ENCODE measurements at regions not wholly inside any gene's neighbourhood (a gene's known extent, or its start where the extent isn't known, plus 50 kb on each side); places are given as distances from the start of the nearest gene placed in this dataset.
"Not testable (repeated sequence)": the region's sequence is repeated elsewhere in the genome, so short reads cannot be mapped to it uniquely, and the experiment has no call there.

DNA sequence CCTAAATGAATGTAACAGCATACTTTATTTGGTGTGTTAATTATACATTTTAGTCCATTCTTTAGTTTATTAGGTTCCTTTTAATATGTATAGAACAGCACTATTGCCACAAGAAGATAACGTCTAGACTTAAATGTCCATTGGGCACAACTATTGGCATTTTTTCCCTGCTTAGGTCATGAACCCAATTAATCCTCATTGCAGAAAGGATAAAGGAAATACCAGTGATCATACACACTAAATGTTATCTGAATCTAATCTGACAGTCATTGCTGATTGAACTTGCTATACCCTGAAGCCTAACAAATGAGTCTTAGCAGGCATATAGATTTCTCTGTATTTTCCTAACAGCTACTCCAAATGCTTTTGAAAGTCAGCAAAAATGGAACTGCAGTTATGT is 2250.0 kb upstream of the AGA start:
- no peak overlapping the region for H3K27ac Mint-ChIP-seq
- no peaks in the 10 kb centered on the region for H3K4me1 ChIP-seq (ENCODE audit: control insufficient read depth, insufficient read depth, low read length, poor library complexity, severe bottlenecking)
- H3K27me3 Mint-ChIP-seq, result no peaks in the 10 kb centered on the region
- no peaks in the 10 kb centered on the region for H3K4me1 Mint-ChIP-seq
- H3K4me3 Mint-ChIP-seq, result no peak overlapping the region
- H3K27me3 ChIP-seq (ENCODE audit: control insufficient read depth, insufficient read depth, low read length), result no peaks in the 10 kb centered on the region
- H3K9me3 Mint-ChIP-seq, result peaks cover 3 to 13% (median 6%) of the 10 kb centered on the region in 7 donors
- no peaks in the 10 kb centered on the region for H3K36me3 ChIP-seq (ENCODE audit: control insufficient read depth, insufficient read depth, low read length)
- no peak for DNase-seq
- no peak overlapping the region for H3K4me3 ChIP-seq (ENCODE audit: low read depth, low read length)
- no peak for ATAC-seq (ENCODE audit: low read depth in 2 of 2)
- H3K36me3 Mint-ChIP-seq, result no peaks in the 10 kb centered on the region
- H3K27ac ChIP-seq (ENCODE audit: insufficient read depth, low read length, poor library complexity, severe bottlenecking), result no peak overlapping the region
- H3K9me3 ChIP-seq (ENCODE audit: control insufficient read depth in 2 of 2, low read length in 2 of 2), result no peaks in the 10 kb centered on the region

DNA sequence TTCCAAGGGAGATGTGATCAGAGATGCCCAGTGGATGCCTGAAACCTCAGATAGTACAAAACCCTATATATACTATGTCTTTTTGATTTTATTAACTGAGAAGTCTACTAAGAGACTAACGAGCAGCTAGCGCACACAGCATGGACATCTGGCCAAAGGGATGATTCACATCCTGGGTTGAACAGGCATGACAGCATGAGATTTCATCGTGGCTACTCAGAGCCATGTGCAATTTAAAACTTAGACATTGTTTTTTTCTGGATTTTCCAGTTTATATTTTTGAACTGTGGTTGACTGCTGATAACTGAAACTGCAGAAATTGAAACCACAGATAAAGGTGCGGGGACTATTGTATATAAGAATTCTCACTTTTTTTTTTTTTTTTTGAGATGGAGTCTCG is 2252.9 kb upstream of the AGA start:
- H3K4me3 ChIP-seq (ENCODE audit: low read depth, low read length), result no peak overlapping the region
- Mint-ChIP-seq H3K4me1 (no peaks in the 10 kb centered on the region), H3K4me3 (no peak overlapping the region), H3K36me3 (no peaks in the 10 kb centered on the region), H3K27me3 (no peaks in the 10 kb centered on the region), H3K27ac (no peak overlapping the region), H3K9me3 (peaks cover 4 to 13% (median 7%) of the 10 kb centered on the region in 7 donors)
- ATAC-seq (ENCODE audit: low read depth in 2 of 2) (no peak), DNase-seq (no peak)
- H3K27ac ChIP-seq (ENCODE audit: insufficient read depth, low read length, poor library complexity, severe bottlenecking), result no peak overlapping the region
- no peaks in the 10 kb centered on the region for H3K27me3 ChIP-seq (ENCODE audit: control insufficient read depth, insufficient read depth, low read length)
- H3K36me3 ChIP-seq (ENCODE audit: control insufficient read depth, insufficient read depth, low read length), result no peaks in the 10 kb centered on the region
- H3K9me3 ChIP-seq (ENCODE audit: control insufficient read depth in 2 of 2, low read length in 2 of 2), result no peaks in the 10 kb centered on the region
- no peaks in the 10 kb centered on the region for H3K4me1 ChIP-seq (ENCODE audit: control insufficient read depth, insufficient read depth, low read length, poor library complexity, severe bottlenecking)

DNA sequence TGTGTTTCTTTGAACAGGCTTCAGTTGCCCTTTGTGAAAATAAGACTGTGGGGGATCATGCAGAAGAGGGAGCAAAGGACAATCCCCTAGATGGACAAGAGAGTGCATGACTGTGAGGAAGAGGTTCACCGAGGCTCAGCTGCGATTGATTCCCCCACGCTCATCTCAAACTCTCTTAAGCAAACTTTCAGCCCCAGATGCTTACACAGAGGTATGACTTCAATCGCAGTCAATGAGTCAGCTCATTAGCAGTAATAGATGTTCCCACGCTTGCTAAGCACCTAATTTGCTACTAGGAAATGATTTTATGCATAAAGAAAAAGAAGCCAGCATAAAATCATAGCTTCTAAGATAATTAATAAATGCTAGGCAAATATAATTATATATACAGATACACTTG is 2256.1 kb upstream of the AGA start:
- H3K4me3 Mint-ChIP-seq, result no peak overlapping the region
- H3K27ac ChIP-seq (ENCODE audit: insufficient read depth, low read length, poor library complexity, severe bottlenecking), result no peak overlapping the region
- H3K27ac Mint-ChIP-seq, result no peak overlapping the region
- ATAC-seq (ENCODE audit: low read depth in 2 of 2), result no peak
- H3K36me3 Mint-ChIP-seq, result no peaks in the 10 kb centered on the region
- H3K27me3 ChIP-seq (ENCODE audit: control insufficient read depth, insufficient read depth, low read length), result no peaks in the 10 kb centered on the region
- H3K9me3 Mint-ChIP-seq, result peaks cover 4 to 11% (median 8%) of the 10 kb centered on the region in 7 donors
- H3K4me1 ChIP-seq (ENCODE audit: control insufficient read depth, insufficient read depth, low read length, poor library complexity, severe bottlenecking), result no peaks in the 10 kb centered on the region
- no peaks in the 10 kb centered on the region for H3K27me3 Mint-ChIP-seq
- H3K36me3 ChIP-seq (ENCODE audit: control insufficient read depth, insufficient read depth, low read length), result no peaks in the 10 kb centered on the region
- H3K9me3 ChIP-seq (ENCODE audit: control insufficient read depth in 2 of 2, low read length in 2 of 2), result peaks cover 0 to 4% of the 10 kb centered on the region in 2 experiments
- no peak for DNase-seq
- H3K4me1 Mint-ChIP-seq, result no peaks in the 10 kb centered on the region
- H3K4me3 ChIP-seq (ENCODE audit: low read depth, low read length), result no peak overlapping the region

DNA sequence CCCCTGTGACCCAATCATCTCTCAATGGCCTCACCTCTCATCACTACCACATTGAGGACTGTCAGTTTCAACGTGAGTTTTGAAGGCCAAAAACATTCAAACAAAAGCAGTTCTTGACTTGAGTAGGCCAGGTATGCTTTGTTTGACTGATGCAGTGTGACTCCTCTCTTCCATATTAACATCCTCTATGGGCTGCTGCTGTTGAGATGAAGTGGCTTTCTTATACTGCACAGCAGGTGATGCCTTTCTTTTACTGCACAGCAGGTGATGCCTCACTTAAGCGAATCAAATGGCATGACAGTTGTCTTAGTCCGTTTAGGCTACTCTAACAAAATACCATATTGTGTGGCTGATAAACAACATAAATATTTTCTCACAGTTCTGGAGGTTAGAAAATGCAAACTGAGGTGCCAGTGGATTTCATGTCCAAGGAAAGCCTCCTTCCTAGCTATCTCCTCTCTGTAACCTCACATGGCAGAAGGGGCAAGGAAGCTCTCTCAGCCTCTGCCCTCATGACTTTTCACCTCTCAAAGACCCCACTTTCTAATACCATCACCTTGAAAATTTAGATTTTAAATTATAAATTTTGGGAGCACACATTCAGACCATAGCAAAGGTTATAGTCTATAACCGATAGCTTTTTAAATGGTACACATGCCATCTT is 2267.9 kb upstream of the AGA start:
- H3K36me3 Mint-ChIP-seq, result no peaks in the 10 kb centered on the region
- Histone ChIP-seq H3K4me3 (ENCODE audit: low read depth, low read length) (no peak overlapping the region), H3K27ac (ENCODE audit: insufficient read depth, low read length, poor library complexity, severe bottlenecking) (no peak overlapping the region), H3K27me3 (ENCODE audit: control insufficient read depth, insufficient read depth, low read length) (no peaks in the 10 kb centered on the region), H3K36me3 (ENCODE audit: control insufficient read depth, insufficient read depth, low read length) (no peaks in the 10 kb centered on the region), H3K9me3 (ENCODE audit: control insufficient read depth in 2 of 2, low read length in 2 of 2) (peaks cover 0 to 6% of the 10 kb centered on the region in 2 experiments), H3K4me1 (ENCODE audit: control insufficient read depth, insufficient read depth, low read length, poor library complexity, severe bottlenecking) (no peaks in the 10 kb centered on the region)
- H3K27me3 Mint-ChIP-seq, result no peaks in the 10 kb centered on the region
- ATAC-seq (ENCODE audit: low read depth in 2 of 2) (no peak), DNase-seq (no peak)
- H3K27ac Mint-ChIP-seq, result no peak overlapping the region
- no peak overlapping the region for H3K4me3 Mint-ChIP-seq
- no peaks in the 10 kb centered on the region for H3K4me1 Mint-ChIP-seq
- H3K9me3 Mint-ChIP-seq, result peaks cover 0 to 14% (median 2%) of the 10 kb centered on the region in 7 donors

DNA sequence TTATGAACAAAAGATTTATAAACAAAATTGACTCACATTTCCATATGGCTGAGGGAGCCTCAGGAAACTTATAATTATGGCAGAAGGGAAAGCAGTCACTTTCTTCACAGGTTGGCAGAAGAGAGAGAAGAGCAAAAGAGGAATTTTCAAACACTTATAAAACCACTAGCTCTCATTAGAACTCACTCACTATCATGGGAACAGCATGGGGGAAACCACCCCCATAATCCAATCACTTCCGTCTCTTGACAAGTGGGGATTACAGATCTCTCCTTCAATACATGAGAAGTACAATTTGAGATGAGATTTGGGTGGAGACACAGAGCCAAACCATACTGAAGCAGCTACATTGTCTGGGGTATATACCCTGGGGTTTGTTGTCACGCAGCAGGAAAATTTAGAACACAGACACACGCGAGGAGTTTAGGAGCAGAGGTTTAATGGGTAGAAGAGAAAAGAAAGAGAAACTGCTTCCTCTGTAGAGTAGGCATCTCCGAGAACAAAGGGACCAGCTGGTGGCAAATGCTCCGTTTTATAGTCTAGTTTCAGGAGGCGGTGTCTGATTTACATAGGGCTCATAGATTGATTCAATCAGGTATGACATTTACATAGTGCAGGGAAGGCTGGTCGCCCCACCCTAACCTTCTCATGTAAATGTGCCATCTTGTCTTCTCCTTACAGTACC is 2277.7 kb upstream of the AGA start:
- Histone ChIP-seq H3K36me3 (ENCODE audit: control insufficient read depth, insufficient read depth, low read length) (no peaks in the 10 kb centered on the region), H3K9me3 (ENCODE audit: control insufficient read depth in 2 of 2, low read length in 2 of 2) (no peaks in the 10 kb centered on the region), H3K4me1 (ENCODE audit: control insufficient read depth, insufficient read depth, low read length, poor library complexity, severe bottlenecking) (no peaks in the 10 kb centered on the region), H3K4me3 (ENCODE audit: low read depth, low read length) (no peak overlapping the region), H3K27me3 (ENCODE audit: control insufficient read depth, insufficient read depth, low read length) (no peaks in the 10 kb centered on the region), H3K27ac (ENCODE audit: insufficient read depth, low read length, poor library complexity, severe bottlenecking) (no peak overlapping the region)
- DNase-seq (no peak), ATAC-seq (ENCODE audit: low read depth in 2 of 2) (no peak)
- Mint-ChIP-seq H3K9me3 (peaks cover 0 to 25% (median 10%) of the 10 kb centered on the region in 7 donors), H3K27me3 (no peaks in the 10 kb centered on the region), H3K4me3 (no peak overlapping the region), H3K36me3 (no peaks in the 10 kb centered on the region), H3K27ac (no peak overlapping the region), H3K4me1 (no peaks in the 10 kb centered on the region)

DNA sequence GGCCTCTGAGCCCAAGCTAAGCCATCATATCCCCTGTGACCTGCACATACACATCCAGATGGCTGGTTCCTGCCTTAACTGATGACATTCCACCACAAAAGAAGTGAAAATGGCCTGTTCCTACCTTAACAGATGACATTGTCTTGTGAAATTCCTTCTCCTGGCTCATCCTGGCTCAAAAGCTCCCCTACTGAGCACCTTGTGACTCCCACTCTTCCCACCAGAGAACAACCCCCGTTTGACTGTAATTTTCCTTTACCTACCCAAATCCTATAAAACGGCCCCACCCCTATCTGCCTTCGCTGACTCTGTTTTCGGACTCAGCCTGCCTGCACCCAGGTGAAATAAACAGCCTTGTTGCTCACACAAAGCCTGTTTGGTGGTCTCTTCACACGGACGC is 2284.3 kb upstream of the AGA start:
- not testable (repeated sequence) for H3K36me3 ChIP-seq (ENCODE audit: control insufficient read depth, insufficient read depth, low read length); DNase-seq; H3K4me1 ChIP-seq (ENCODE audit: control insufficient read depth, insufficient read depth, low read length, poor library complexity, severe bottlenecking); H3K27me3 ChIP-seq (ENCODE audit: control insufficient read depth, insufficient read depth, low read length); H3K9me3 ChIP-seq (ENCODE audit: control insufficient read depth in 2 of 2, low read length in 2 of 2); H3K4me3 ChIP-seq (ENCODE audit: low read depth, low read length); H3K4me3 Mint-ChIP-seq; H3K36me3 Mint-ChIP-seq; ATAC-seq (ENCODE audit: low read depth in 2 of 2); H3K27me3 Mint-ChIP-seq; H3K4me1 Mint-ChIP-seq; H3K27ac ChIP-seq (ENCODE audit: insufficient read depth, low read length, poor library complexity, severe bottlenecking); H3K27ac Mint-ChIP-seq
- peaks cover 0 to 17% (median 7%) of the 10 kb centered on the region in 7 donors for H3K9me3 Mint-ChIP-seq

DNA sequence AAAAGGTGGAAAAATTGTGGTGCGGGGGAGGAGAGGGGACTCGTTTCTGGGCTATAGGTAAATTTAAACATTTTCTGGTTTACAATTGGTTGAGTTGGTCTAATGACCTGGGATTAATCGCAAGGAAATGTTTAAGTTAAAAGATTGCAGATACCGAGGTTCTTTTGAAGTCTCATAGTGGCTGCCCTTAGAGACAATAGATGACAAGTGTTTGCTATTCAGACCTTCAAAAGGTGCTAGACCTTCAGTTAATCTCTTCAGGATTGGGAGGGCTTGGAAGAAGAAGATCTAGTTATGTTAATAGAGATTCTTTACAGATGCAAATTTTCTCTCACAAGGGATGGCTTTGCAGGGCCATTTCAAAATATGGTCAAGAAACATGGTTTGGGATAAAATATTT is 2286.1 kb upstream of the AGA start:
- Mint-ChIP-seq H3K4me3 (no peak overlapping the region), H3K36me3 (no peaks in the 10 kb centered on the region), H3K4me1 (no peaks in the 10 kb centered on the region), H3K27me3 (no peaks in the 10 kb centered on the region), H3K9me3 (peaks cover 0 to 16% (median 9%) of the 10 kb centered on the region in 7 donors), H3K27ac (no peak overlapping the region)
- Histone ChIP-seq H3K4me3 (ENCODE audit: low read depth, low read length) (no peak overlapping the region), H3K27me3 (ENCODE audit: control insufficient read depth, insufficient read depth, low read length) (no peaks in the 10 kb centered on the region), H3K27ac (ENCODE audit: insufficient read depth, low read length, poor library complexity, severe bottlenecking) (no peak overlapping the region), H3K9me3 (ENCODE audit: control insufficient read depth in 2 of 2, low read length in 2 of 2) (peaks cover 0 to 7% of the 10 kb centered on the region in 2 experiments), H3K36me3 (ENCODE audit: control insufficient read depth, insufficient read depth, low read length) (no peaks in the 10 kb centered on the region), H3K4me1 (ENCODE audit: control insufficient read depth, insufficient read depth, low read length, poor library complexity, severe bottlenecking) (no peaks in the 10 kb centered on the region)
- ATAC-seq (ENCODE audit: low read depth in 2 of 2), result no peak
- no peak for DNase-seq

DNA sequence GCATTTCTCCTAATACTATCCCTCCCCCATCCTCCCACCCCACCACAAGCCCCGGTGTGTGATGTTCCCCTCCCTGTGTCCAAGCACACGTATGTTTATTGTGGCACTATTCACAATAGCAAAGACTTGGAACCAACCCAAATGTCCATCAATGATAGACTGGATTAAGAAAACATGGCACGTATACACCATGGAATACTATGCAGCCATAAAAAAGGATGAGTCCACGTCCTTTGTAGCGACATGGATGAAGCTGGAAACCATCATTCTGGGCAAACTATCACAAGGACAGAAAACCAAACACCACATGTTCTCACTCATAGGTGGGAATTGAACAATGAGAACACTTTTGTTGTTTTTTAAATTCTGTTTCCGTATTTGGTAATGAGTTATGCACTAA is 2294.6 kb upstream of the AGA start:
- H3K36me3 ChIP-seq (ENCODE audit: control insufficient read depth, insufficient read depth, low read length); H3K36me3 Mint-ChIP-seq; H3K4me3 Mint-ChIP-seq; H3K4me3 ChIP-seq (ENCODE audit: low read depth, low read length); H3K27ac Mint-ChIP-seq; H3K4me1 Mint-ChIP-seq; H3K4me1 ChIP-seq (ENCODE audit: control insufficient read depth, insufficient read depth, low read length, poor library complexity, severe bottlenecking); H3K27me3 Mint-ChIP-seq; DNase-seq; ATAC-seq (ENCODE audit: low read depth in 2 of 2); H3K27me3 ChIP-seq (ENCODE audit: control insufficient read depth, insufficient read depth, low read length); H3K9me3 ChIP-seq (ENCODE audit: control insufficient read depth in 2 of 2, low read length in 2 of 2); H3K27ac ChIP-seq (ENCODE audit: insufficient read depth, low read length, poor library complexity, severe bottlenecking): not testable (repeated sequence)
- H3K9me3 Mint-ChIP-seq, result peaks cover 0 to 20% (median 5%) of the 10 kb centered on the region in 7 donors
